Calu3 (cell line): ENCODE measurements at regions not wholly inside any gene's neighbourhood (a gene's known extent, or its start where the extent isn't known, plus 50 kb on each side); places are given as distances from the start of the nearest gene placed in this dataset.

Experiments
- BruUV-seq: library from RNA; stranded (reverse); fragments of 400-500 nt; replicated peaks from 2 replicates; lab custom pipeline; 2021; lab: Mats Ljungman, UMichigan
- CTCF ChIA-PET: fragments of 300-600 bp; sonication (Branson Sonifier 250); formaldehyde crosslinking; loops from one replicate; lab custom pipeline; 2022; ENCODE audit warnings: antibody characterized with exemption; lab: Charles Lee
- DNase-seq: peaks from one replicate; pipeline ENCODE4 v3.0.0; 2022
- H3K27ac Mint-ChIP-seq: one replicate; pipeline ENCODE4 v1.8.0; 2022; ENCODE audit warnings: mixed read lengths; ENCODE audit not compliant: unreplicated experiment
- H3K27me3 Mint-ChIP-seq: one replicate; pipeline ENCODE4 v1.8.0; 2022; ENCODE audit warnings: mixed read lengths; ENCODE audit not compliant: unreplicated experiment
- H3K36me3 Mint-ChIP-seq: one replicate; pipeline ENCODE4 v1.8.0; 2022; ENCODE audit warnings: mild to moderate bottlenecking, moderate library complexity, mixed read lengths; ENCODE audit not compliant: insufficient read depth, unreplicated experiment
- H3K4me1 Mint-ChIP-seq: one replicate; pipeline ENCODE4 v1.8.0; 2022; ENCODE audit warnings: mild to moderate bottlenecking, low read depth, mixed read lengths; ENCODE audit not compliant: unreplicated experiment
- H3K4me3 Mint-ChIP-seq: one replicate; pipeline ENCODE4 v1.8.0; 2022; ENCODE audit warnings: mild to moderate bottlenecking, low read depth, moderate library complexity, mixed read lengths; ENCODE audit not compliant: unreplicated experiment
- H3K9me3 Mint-ChIP-seq: one replicate; pipeline ENCODE4 v1.8.0; 2022; ENCODE audit warnings: low read depth, mixed read lengths; ENCODE audit not compliant: unreplicated experiment
- CTCF ChIP-seq: fragments of 200-600 bp; IDR thresholded peaks from one replicate; pipeline ENCODE4 v1.8.0; 2022; ENCODE audit warnings: antibody characterized with exemption; ENCODE audit not compliant: unreplicated experiment
- intact Hi-C: fragments of 100-400 bp; cut with micrococcal nuclease; formaldehyde crosslinking; loops from one replicate; pipeline ENCODE4 v1.10.0; 2022; ENCODE audit not compliant: unreplicated experiment

GRCh38 chr6:47161176-47161687, 119.1 kb upstream of the ADGRF1 start:
- intact Hi-C loops = loop anchor here (2.0 kb wide), 1 partner anchor 22 kb away; no protein-coding TSS in a partner anchor
- no peak for TF ChIP-seq CTCF
- BruUV-seq = no TSS peak
- Mint-ChIP-seq H3K36me3 (no peaks in the 10 kb centered on the region), H3K9me3 (peaks cover 7% of the 10 kb centered on the region), H3K27me3 (no peaks in the 10 kb centered on the region), H3K4me1 (peaks cover 40% of the 10 kb centered on the region), H3K4me3 (peak overlapping the region; percentile 10), H3K27ac (peak overlapping the region; percentile 93)
- peak; percentile 68 for DNase-seq
- CTCF ChIA-PET = interaction anchor here (0.6 to 1.5 kb wide), 3 partner anchors 13 to 27 kb away, joined by 3 to 5 read pairs (median 3); no protein-coding TSS in a partner anchor

GRCh38 chr6:47160702-47161101, 118.6 kb upstream of the ADGRF1 start:
- H3K36me3 Mint-ChIP-seq = no peaks in the 10 kb centered on the region
- intact Hi-C loops = loop anchor here (2.0 kb wide), 1 partner anchor 22 kb away; no protein-coding TSS in a partner anchor
- CTCF ChIA-PET = interaction anchor here (0.6 to 1.5 kb wide), 4 partner anchors 13 to 34 kb away, joined by 3 to 5 read pairs (median 3); no protein-coding TSS in a partner anchor
- TF ChIP-seq CTCF = no peak
- peak overlapping the region; percentile 93 for H3K27ac Mint-ChIP-seq
- no peaks in the 10 kb centered on the region for H3K27me3 Mint-ChIP-seq
- no peak for DNase-seq
- peak overlapping the region; percentile 10 for H3K4me3 Mint-ChIP-seq
- peaks cover 40% of the 10 kb centered on the region for H3K4me1 Mint-ChIP-seq
- peaks cover 7% of the 10 kb centered on the region for H3K9me3 Mint-ChIP-seq
- no TSS peak for BruUV-seq

GRCh38 chr6:47159763-47160162, 117.6 kb upstream of the ADGRF1 start:
- intact Hi-C loops = loop anchor here (2.0 kb wide), 1 partner anchor 23 kb away; no protein-coding TSS in a partner anchor
- Mint-ChIP-seq H3K27ac (no peak overlapping the region), H3K4me1 (peaks cover 50% of the 10 kb centered on the region), H3K9me3 (peaks cover 7% of the 10 kb centered on the region), H3K36me3 (no peaks in the 10 kb centered on the region), H3K27me3 (no peaks in the 10 kb centered on the region), H3K4me3 (no peak overlapping the region)
- CTCF ChIA-PET = interaction anchor here (0.6 to 1.0 kb wide), 2 partner anchors 8 to 271 kb away, joined by 3 to 4 read pairs; no protein-coding TSS in a partner anchor
- no peak for DNase-seq
- no TSS peak for BruUV-seq
- no peak for TF ChIP-seq CTCF

GRCh38 chr6:47157653-47158219, 115.6 kb upstream of the ADGRF1 start:
- intact Hi-C loops = no loop called here
- DNase-seq = no peak
- H3K9me3 Mint-ChIP-seq = no peaks in the 10 kb centered on the region
- H3K27ac Mint-ChIP-seq = no peak overlapping the region
- no peak overlapping the region for H3K4me3 Mint-ChIP-seq
- BruUV-seq = no TSS peak
- no peak for TF ChIP-seq CTCF
- H3K4me1 Mint-ChIP-seq = peaks cover 59% of the 10 kb centered on the region
- H3K27me3 Mint-ChIP-seq = no peaks in the 10 kb centered on the region
- CTCF ChIA-PET = no interaction called here
- H3K36me3 Mint-ChIP-seq = no peaks in the 10 kb centered on the region
